Rectal smooth muscle tissue (tissue), 1 donor: ENCODE measurements at regions not wholly inside any gene's neighbourhood (a gene's known extent, or its start where the extent isn't known, plus 50 kb on each side); places are given as distances from the start of the nearest gene placed in this dataset.

Experiments
- H3K27ac ChIP-seq: one replicate; pipeline ENCODE4 v1.7.0; 2013; ENCODE audit warnings: low read depth, low read length, inconsistent platforms
- H3K27me3 ChIP-seq: one replicate; pipeline ENCODE4 v1.7.0; 2013; ENCODE audit warnings: low read length; ENCODE audit not compliant: control insufficient read depth, insufficient read depth
- H3K36me3 ChIP-seq: one replicate; pipeline ENCODE4 v1.7.0; 2013; ENCODE audit warnings: low read length; ENCODE audit not compliant: control insufficient read depth, insufficient read depth
- H3K4me1 ChIP-seq: one replicate; pipeline ENCODE4 v1.7.0; 2013; ENCODE audit warnings: low read length; ENCODE audit not compliant: control insufficient read depth, insufficient read depth
- H3K4me3 ChIP-seq: one replicate; pipeline ENCODE4 v1.7.0; 2013; ENCODE audit warnings: low read length
- H3K9ac ChIP-seq: one replicate; pipeline ENCODE4 v1.7.0; 2013; ENCODE audit warnings: low read length

DNA sequence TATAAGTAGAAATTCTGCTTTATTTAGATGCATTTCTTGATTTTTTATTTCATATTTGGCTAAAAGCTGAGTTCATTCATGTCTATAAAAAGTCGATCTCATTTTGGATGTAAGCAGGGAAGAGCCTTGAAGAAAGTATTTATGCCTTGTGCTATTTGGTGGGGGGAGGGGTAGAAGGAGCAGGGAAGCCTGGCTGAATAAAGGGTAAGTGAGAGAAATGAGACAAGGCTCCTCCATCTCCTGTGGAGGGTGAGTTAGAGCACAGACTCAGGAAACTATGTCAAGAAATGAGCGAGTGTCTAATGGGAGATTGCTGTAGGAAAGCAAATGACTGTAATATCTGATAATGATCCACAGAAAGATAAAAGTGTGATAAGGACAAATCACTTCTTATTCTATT, 121.8 kb upstream of the ATP11B start:
- Histone ChIP-seq H3K27me3 (no peaks in the 10 kb centered on the region), H3K27ac (no peak overlapping the region), H3K36me3 (no peaks in the 10 kb centered on the region), H3K4me3 (no peak overlapping the region), H3K4me1 (no peaks in the 10 kb centered on the region), H3K9ac (no peak overlapping the region)

DNA sequence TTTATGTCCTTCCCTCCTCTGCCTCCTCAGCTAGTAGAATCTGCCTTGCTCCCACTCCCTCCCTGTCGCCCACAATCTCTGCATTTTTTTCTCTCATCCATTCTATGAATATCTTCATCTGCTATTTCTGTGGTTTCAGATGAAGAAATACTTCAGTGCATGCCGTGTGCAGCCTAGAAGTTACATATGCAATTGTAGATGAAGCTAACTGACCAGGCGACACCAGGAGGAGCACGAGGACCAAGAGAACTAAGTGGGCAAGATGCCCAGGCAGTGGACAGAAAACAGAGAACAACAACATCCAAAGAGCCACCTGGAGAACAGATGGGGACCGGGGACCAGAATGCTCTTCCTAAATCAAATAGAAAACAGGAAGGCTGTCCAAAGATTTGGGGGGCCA, 121.4 kb upstream of the ATP11B start:
- H3K27me3 ChIP-seq, result no peaks in the 10 kb centered on the region
- H3K36me3 ChIP-seq, result no peaks in the 10 kb centered on the region
- H3K9ac ChIP-seq, result no peak overlapping the region
- H3K4me3 ChIP-seq, result no peak overlapping the region
- no peak overlapping the region for H3K27ac ChIP-seq
- H3K4me1 ChIP-seq, result no peaks in the 10 kb centered on the region

DNA sequence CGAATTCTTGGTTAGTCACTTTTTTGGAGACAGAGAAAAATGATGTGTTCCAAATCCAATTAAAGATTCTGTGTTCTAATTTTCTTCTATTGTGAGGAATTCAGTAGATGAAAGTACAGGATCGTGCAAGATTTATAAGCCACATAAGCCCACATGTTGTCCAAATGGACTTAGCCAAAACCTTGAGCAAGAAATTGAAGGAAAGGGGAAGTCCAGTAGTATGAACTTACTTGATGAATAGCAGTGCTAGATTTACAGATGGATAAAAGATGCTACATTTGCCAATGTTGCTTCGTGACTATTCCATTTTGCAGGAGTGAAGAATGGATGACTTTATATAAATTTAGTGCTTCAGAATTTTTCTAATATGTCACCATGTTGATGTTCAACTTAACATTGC, 120.0 kb upstream of the ATP11B start:
- Histone ChIP-seq H3K27me3 (no peaks in the 10 kb centered on the region), H3K36me3 (no peaks in the 10 kb centered on the region), H3K4me3 (no peak overlapping the region), H3K27ac (no peak overlapping the region), H3K4me1 (no peaks in the 10 kb centered on the region), H3K9ac (no peak overlapping the region)

DNA sequence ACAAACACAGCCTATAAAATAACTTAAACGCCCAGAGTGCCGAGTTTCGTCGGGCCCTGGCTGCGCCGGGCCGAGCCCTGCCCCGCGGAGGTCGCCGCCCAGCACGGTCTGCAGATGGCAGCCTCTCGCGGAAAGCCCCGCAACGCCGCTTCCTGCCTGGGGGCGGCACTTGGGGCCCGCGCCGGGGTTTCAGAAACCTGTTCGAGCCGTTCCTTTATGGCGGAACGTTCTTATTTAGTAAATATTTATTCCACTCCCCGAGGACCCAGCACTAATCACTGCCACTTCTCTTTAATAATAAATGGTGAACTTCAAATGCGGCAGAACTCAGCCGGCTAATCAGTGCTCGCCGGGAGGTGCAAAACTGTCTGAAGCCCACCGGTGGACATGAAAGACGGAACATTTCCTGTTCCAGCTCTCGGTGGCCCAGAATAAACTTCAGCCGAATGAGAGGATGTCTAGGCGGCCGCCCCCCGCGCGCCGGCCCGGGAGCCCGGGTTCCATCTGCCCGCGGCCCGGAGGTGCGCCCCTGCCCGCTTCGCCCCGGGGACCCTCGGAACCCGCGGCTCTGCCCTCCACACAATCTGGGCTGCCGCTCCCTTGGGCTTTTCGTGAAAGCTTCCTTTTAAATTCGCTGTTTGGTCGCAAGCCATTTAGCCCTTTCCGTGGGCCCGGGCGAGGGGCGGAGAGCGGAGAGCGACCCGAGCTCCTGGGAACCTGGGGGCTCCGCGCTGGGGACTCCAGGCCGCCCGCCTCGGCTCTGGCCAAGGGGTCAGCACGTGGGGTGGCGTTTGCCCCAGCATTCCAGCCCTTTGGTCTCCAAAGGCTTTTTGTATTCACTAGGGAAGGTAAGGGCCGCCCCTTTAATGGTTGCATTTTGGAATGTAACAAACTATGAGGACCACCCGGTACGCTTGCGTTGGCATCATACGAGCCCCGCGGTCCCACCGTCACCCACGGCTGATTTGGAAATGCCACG, 110.8 kb upstream of the ATP11B start:
- Histone ChIP-seq H3K36me3 (no peaks in the 10 kb centered on the region), H3K27me3 (no peaks in the 10 kb centered on the region), H3K9ac (no peak overlapping the region), H3K27ac (no peak overlapping the region), H3K4me1 (peaks cover 2% of the 10 kb centered on the region), H3K4me3 (peak overlapping the region; percentile 73)

DNA sequence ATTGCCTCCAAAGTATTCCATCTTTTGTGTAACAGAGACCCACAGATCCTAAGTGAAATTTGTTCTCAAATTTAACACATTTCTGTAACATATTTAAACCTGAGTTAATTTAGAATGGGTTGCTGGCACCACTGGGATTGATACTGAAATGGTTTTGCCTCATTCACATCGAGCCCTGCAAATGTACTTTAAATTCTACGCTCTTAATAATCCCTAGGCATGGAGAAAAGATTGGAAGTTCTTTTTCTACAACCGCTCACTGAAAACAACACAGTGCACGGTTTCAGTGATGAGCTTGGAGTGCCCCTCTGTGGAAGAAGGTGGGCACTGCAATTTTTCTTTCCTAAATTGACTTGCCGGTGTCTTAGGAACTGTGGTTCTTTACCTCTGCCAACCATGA, 109.9 kb upstream of the ATP11B start:
- H3K36me3 ChIP-seq, result no peaks in the 10 kb centered on the region
- H3K27ac ChIP-seq, result no peak overlapping the region
- H3K4me3 ChIP-seq, result peak overlapping the region; percentile 73
- H3K9ac ChIP-seq, result no peak overlapping the region
- peaks cover 2% of the 10 kb centered on the region for H3K4me1 ChIP-seq
- no peaks in the 10 kb centered on the region for H3K27me3 ChIP-seq

DNA sequence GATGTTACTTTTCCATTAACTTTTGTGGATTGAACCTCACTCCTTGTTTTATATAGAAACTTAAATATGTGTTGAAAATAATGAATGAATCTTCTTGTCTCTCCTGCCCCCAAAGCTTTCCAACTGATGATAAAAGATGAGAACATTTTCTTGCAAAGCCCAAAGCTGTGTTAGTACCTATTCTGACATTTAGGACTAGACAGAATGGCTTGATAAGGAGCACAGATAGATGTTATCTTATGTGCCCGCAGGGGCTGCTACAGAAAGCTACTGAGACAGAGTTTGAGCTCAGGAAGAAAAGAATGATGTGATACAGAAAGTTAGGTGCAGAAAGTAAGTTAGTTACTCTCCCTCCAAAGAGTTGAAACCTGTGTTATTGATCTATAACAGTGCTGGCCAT, 109.4 kb upstream of the ATP11B start:
- Histone ChIP-seq H3K27me3 (no peaks in the 10 kb centered on the region), H3K36me3 (no peaks in the 10 kb centered on the region), H3K9ac (no peak overlapping the region), H3K4me3 (no peak overlapping the region), H3K4me1 (peaks cover 2% of the 10 kb centered on the region), H3K27ac (no peak overlapping the region)

DNA sequence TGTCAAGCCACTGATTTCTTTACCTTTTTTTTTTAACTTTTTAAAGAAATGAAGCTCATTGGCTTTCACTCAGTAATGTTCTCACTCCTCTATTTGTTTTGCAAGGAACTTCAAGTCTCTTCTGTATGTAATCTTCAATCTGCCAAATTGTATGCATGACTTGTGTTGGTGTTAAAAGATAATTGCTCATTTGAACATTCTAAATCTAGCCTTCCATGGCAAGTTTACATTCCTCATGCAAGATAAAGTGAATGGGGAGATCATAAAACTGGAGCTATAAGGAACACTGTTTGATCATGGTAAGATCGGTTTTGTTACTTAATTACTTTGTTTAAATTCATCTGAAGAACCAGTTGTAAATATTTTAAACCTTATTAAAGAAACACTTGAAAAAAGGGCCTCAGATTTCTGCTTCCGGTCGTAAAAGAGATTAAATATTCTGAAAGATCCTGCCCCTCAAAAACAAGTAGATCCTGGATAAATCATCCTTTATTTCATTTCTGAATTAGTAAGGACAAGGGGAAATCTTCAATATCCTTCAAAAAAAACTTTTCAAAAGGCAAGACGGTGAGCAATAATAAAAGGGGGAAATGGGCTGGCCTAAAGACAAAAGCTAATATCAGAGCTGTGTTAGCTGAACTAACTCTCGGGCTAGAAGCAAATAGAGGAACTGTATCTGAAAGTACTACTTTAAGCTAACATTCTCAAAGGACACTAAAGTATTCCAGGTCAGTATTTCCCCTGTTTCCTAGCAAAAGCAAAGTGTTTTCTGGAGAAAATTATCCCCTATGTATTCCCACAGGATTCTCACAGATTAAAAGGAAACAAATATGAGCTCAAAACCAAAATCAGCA, 107.0 kb upstream of the ATP11B start:
- H3K27me3 ChIP-seq, result no peaks in the 10 kb centered on the region

DNA sequence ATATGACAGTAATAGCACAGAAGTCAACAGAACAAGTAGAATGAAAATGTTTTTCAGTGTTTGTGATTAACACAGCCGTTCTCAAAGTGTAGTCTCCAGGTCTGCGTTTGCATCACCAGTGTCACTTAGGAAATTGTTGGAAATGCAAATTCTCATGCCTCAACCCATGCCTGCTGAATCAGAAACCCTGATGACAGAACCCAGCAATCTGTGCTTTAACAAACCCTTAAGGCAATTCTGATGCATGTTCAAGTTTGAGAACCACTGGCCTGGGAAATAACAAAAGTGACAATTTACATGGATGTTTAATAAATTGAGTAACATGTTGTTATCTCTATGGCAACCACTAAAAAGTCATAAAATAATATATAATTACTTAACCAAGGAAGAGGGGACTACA, 103.1 kb upstream of the ATP11B start:
- no peaks in the 10 kb centered on the region for H3K36me3 ChIP-seq
- H3K27ac ChIP-seq, result no peak overlapping the region
- no peaks in the 10 kb centered on the region for H3K4me1 ChIP-seq
- no peaks in the 10 kb centered on the region for H3K27me3 ChIP-seq
- H3K4me3 ChIP-seq, result no peak overlapping the region
- no peak overlapping the region for H3K9ac ChIP-seq

More for the DNA sequence above, 107.0 kb upstream of the ATP11B start:
- peaks cover 2% of the 10 kb centered on the region for H3K4me1 ChIP-seq
- H3K27ac ChIP-seq, result no peak overlapping the region
- no peaks in the 10 kb centered on the region for H3K36me3 ChIP-seq
- H3K9ac ChIP-seq, result no peak overlapping the region
- H3K4me3 ChIP-seq, result no peak overlapping the region

DNA sequence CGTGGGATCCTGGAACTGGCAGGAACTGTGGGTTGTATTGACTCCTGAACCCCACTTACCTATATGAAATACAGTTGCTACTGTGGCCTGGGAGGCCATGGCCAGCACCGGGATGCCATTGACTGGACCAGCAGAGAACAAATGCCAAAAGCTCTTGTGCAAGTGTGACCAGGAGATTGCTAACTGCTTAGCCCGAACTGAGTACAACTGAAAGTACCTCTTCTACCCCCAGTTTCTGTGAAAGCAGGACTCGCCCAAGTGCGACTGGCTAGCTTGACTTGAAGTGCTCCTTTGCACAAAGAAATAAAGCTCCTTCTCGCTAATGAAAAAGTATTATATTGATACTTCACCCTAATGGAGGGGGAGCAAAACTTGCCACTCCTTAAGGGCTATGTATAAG, 101.3 kb upstream of the ATP11B start:
- H3K9ac ChIP-seq, result no peak overlapping the region
- no peak overlapping the region for H3K27ac ChIP-seq
- no peak overlapping the region for H3K4me3 ChIP-seq

DNA sequence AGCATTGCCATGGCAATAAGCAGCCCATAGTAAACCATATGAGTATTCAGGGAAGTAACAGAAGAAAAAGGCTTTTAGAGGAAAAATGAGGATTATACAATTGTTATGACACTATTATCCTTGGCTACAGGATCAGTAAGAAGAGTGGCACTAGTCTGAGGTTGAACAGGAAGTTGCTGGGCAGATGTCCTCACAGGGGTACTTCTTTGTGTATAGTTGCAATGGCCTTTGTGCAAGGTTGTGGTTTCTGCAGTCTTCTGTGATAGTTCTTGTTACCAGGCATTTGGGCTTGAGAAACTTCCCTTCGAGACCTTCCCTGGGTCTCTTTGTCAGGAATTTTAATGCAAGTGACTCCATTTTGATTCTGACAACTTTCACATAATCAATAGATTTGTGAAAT, 100.6 kb upstream of the ATP11B start:
- H3K27ac ChIP-seq, result no peak overlapping the region
- no peaks in the 10 kb centered on the region for H3K27me3 ChIP-seq

More for the DNA sequence above, 101.3 kb upstream of the ATP11B start:
- no peaks in the 10 kb centered on the region for H3K4me1 ChIP-seq
- H3K27me3 ChIP-seq, result no peaks in the 10 kb centered on the region
- H3K36me3 ChIP-seq, result no peaks in the 10 kb centered on the region

DNA sequence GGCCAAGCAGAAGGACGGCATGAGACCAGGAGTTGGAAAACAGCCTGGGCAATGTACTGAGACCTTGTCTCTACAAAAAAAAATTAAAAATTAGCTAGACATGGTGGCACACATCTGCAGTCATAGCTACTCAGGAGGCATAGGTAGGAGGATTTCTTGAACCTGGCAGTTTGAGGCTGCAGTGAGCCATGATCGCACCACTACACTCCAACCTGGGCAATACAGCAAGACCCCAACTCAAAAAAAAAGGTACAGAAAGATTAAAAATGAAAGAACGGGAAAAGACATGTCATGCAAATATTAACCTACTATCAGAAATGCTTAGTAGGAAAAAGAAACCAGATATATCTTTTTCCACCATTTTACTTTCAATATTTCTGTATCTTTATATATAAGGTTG, 99.6 kb upstream of the ATP11B start:
- no peak overlapping the region for H3K27ac ChIP-seq

More for the DNA sequence above, 100.6 kb upstream of the ATP11B start:
- no peaks in the 10 kb centered on the region for H3K4me1 ChIP-seq
- no peak overlapping the region for H3K9ac ChIP-seq
- H3K4me3 ChIP-seq, result no peak overlapping the region
- no peaks in the 10 kb centered on the region for H3K36me3 ChIP-seq

DNA sequence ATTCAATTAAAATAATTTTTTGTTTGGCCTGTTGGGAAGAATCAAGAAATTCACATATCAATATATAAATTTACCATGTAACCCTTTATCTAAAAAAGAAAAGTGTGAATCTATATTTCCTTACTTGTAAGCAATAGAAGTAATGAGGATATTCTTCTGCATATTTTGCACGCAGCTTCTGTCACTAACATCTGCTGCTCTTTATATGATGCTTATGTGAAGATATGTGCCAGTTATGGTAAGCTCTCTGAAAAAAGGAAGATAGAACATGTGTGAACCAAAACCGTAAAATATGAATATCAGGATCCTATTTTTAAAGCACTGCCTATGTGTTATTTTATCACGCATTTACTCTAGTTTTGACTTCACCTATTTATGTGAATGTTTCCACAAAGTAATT, 96.4 kb upstream of the ATP11B start:
- Histone ChIP-seq H3K27ac (no peak overlapping the region), H3K36me3 (no peaks in the 10 kb centered on the region), H3K9ac (no peak overlapping the region), H3K4me1 (no peaks in the 10 kb centered on the region), H3K27me3 (no peaks in the 10 kb centered on the region), H3K4me3 (no peak overlapping the region)

More for the DNA sequence above, 99.6 kb upstream of the ATP11B start:
- H3K4me1 ChIP-seq, result no peaks in the 10 kb centered on the region
- H3K27me3 ChIP-seq, result no peaks in the 10 kb centered on the region
- no peak overlapping the region for H3K9ac ChIP-seq
- no peaks in the 10 kb centered on the region for H3K36me3 ChIP-seq
- H3K4me3 ChIP-seq, result no peak overlapping the region
